CD4-positive, alpha-beta T cell (primary cell): ENCODE measurements at regions not wholly inside any gene's neighbourhood (a gene's known extent, or its start where the extent isn't known, plus 50 kb on each side); places are given as distances from the start of the nearest gene placed in this dataset.

Experiments
- ATAC-seq: fragments of 200-7000 bp; cut with Tn5 transposase; one replicate; pipeline ENCODE4 v1.10.0; 2022; ENCODE audit warnings: mild to moderate bottlenecking; ENCODE audit not compliant: poor library complexity
- CTCF ChIA-PET: fragments of 350-600 bp; sonication (Branson Sonifier 250); formaldehyde crosslinking; loops from one replicate; lab custom pipeline; 2021; ENCODE audit warnings: antibody characterized with exemption, inconsistent platforms; lab: Charles Lee
- POLR2A ChIA-PET: fragments of 350-600 bp; sonication (Branson Sonifier 250); formaldehyde crosslinking; loops from one replicate; lab custom pipeline; 2021; ENCODE audit warnings: antibody characterized with exemption, inconsistent platforms; lab: Charles Lee
- DNase-seq, 14 experiments: peaks; one replicate each; pipeline ENCODE4 v3.0.0-alpha.2; 2013 to 2020; ENCODE audit warnings: mixed read lengths in 2 of 14
- H3K27ac ChIP-seq, 2 donors: one replicate each; pipeline versions ENCODE4 v1.5.1 to v1.7.0; 2013; ENCODE audit warnings: low read length in 2 of 2, low read depth in 1 of 2, mild to moderate bottlenecking in 1 of 2
- H3K27me3 ChIP-seq, 2 experiments: 1 replicate in 1 of 2; 2 replicates in 1 of 2; pipeline versions ENCODE4 v1.6.1 to v1.7.0; 2013; ENCODE audit warnings: low read length in 2 of 2, control low read depth in 1 of 2, mild to moderate bottlenecking in 1 of 2, moderate library complexity in 1 of 2; ENCODE audit not compliant: insufficient read depth in 2 of 2, control insufficient read depth in 1 of 2
- H3K36me3 ChIP-seq: one replicate; pipeline ENCODE4 v1.6.1; 2013; ENCODE audit warnings: low read length, control low read depth; ENCODE audit not compliant: insufficient read depth
- H3K4me1 ChIP-seq: one replicate; pipeline ENCODE4 v1.6.1; 2013; ENCODE audit warnings: low read length, control low read depth; ENCODE audit not compliant: insufficient read depth
- H3K4me3 ChIP-seq: one replicate; pipeline ENCODE4 v1.5.1; 2013; ENCODE audit warnings: mild to moderate bottlenecking, low read length, moderate library complexity
- H3K9me3 ChIP-seq, 2 experiments: 1 replicate in 1 of 2; 2 replicates in 1 of 2; pipeline versions ENCODE4 v1.6.1 to v1.7.0; 2013; ENCODE audit warnings: low read length in 2 of 2, mild to moderate bottlenecking in 2 of 2, control low read depth in 1 of 2, moderate library complexity in 1 of 2; ENCODE audit not compliant: control insufficient read depth in 1 of 2, insufficient read depth in 1 of 2
- H3K27ac Mint-ChIP-seq: one replicate; pipeline ENCODE4 v1.8.0; 2020; ENCODE audit warnings: mixed read lengths
- H3K27me3 Mint-ChIP-seq: one replicate; pipeline ENCODE4 v1.8.0; 2021; ENCODE audit warnings: mixed read lengths
- H3K36me3 Mint-ChIP-seq: one replicate; pipeline ENCODE4 v1.8.0; 2021; ENCODE audit warnings: low read depth, mixed read lengths
- H3K4me1 Mint-ChIP-seq: one replicate; pipeline ENCODE4 v1.8.0; 2021; ENCODE audit warnings: low read depth, mixed read lengths
- H3K4me3 Mint-ChIP-seq: one replicate; pipeline ENCODE4 v1.8.0; 2020; ENCODE audit warnings: mild to moderate bottlenecking, mixed read lengths
- H3K9me3 Mint-ChIP-seq: one replicate; pipeline ENCODE4 v1.8.0; 2020; ENCODE audit warnings: mixed read lengths
- intact Hi-C, 2 experiments: fragments of 100-400 bp; cut with DNase I in 1 of 2; cut with micrococcal nuclease in 1 of 2; formaldehyde crosslinking; loops; one replicate each; pipeline versions ENCODE4 v1.15.1 to v1.9.0; 2023 to 2025; cut with DNase I, micrococcal nuclease
- TF ChIP-seq, protein P1 (sequence below): fragments of 200-600 bp; IDR thresholded peaks from one replicate; pipeline ENCODE4 v1.8.0; 2022; ENCODE audit warnings: antibody characterized with exemption, mild to moderate bottlenecking

DNA sequence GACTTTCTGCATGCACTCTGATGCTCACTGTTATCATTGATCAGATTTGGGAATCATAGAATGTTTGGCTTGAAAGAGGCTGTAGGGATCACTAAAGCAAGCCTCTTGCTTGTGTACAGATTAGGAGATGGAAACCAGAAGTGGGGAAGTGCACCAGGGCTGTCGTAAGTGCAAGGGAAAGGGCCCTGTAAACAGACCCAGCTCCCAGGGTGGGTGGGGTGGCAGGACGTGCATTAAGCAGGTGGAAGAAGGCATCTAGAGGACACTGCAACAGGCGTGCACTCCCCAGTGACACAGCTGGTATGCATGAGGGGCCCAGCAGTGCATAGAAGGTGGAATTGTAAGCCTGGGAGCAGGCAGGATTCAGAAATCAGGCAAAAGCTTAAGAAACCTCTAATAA lies 58.0 kb upstream of the SLC7A14 start:
- Mint-ChIP-seq H3K4me1 (no peaks in the 10 kb centered on the region), H3K27ac (no peak overlapping the region), H3K4me3 (no peak overlapping the region), H3K9me3 (no peaks in the 10 kb centered on the region), H3K36me3 (no peaks in the 10 kb centered on the region), H3K27me3 (no peaks in the 10 kb centered on the region)
- no peak overlapping the region for H3K4me3 ChIP-seq
- POLR2A ChIA-PET: no interaction called here
- H3K9me3 ChIP-seq: no peaks in the 10 kb centered on the region
- no peaks in the 10 kb centered on the region for H3K4me1 ChIP-seq
- no peaks in the 10 kb centered on the region for H3K36me3 ChIP-seq
- ATAC-seq (no peak), DNase-seq (no peak)
- CTCF ChIA-PET: no interaction called here
- intact Hi-C loops: no loop called here
- H3K27me3 ChIP-seq: peaks cover 0 to 2% of the 10 kb centered on the region in 2 experiments
- no peak overlapping the region for H3K27ac ChIP-seq
- TF ChIP-seq, protein P1, sequence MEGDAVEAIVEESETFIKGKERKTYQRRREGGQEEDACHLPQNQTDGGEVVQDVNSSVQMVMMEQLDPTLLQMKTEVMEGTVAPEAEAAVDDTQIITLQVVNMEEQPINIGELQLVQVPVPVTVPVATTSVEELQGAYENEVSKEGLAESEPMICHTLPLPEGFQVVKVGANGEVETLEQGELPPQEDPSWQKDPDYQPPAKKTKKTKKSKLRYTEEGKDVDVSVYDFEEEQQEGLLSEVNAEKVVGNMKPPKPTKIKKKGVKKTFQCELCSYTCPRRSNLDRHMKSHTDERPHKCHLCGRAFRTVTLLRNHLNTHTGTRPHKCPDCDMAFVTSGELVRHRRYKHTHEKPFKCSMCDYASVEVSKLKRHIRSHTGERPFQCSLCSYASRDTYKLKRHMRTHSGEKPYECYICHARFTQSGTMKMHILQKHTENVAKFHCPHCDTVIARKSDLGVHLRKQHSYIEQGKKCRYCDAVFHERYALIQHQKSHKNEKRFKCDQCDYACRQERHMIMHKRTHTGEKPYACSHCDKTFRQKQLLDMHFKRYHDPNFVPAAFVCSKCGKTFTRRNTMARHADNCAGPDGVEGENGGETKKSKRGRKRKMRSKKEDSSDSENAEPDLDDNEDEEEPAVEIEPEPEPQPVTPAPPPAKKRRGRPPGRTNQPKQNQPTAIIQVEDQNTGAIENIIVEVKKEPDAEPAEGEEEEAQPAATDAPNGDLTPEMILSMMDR: no peak

DNA sequence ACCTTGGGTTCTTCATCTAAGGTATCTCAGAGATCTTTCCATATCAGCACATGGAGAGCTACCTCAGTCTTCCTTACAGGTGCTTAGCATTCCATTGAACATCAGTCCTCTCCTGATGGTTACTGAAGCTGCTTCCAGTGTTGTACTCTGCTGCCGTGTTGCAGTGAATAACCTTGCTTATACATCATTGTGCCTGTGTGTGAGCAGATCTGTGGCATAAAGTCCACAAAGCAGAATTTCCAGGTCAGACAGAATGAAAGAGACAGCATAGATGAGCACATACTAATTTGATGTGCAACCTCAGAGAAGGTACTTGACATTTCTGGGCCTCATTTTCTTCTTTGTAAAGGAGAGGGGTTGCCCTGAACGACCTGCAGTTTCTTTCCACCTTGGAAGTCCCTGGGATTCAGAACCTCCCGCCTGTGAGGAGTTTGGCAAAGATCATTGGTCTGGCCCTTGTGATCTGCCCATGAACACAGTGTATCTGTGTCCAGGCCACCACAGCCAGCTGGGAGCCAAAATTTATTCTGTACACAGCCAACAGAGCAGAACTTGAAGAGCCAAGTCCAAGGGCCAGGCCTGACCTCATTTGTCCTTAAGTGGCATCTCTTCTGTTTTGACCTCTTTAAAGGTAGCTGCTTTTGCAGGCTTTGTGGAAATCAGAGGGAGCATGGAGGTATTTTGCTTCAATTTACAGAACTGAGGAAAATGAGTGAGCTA lies 57.2 kb upstream of the SLC7A14 start:
- H3K4me3 Mint-ChIP-seq: no peak overlapping the region
- H3K36me3 Mint-ChIP-seq: no peaks in the 10 kb centered on the region
- POLR2A ChIA-PET: no interaction called here
- H3K27me3 Mint-ChIP-seq: no peaks in the 10 kb centered on the region
- Histone ChIP-seq H3K27me3 (peaks cover 0 to 2% of the 10 kb centered on the region in 2 experiments), H3K27ac (no peak overlapping the region), H3K36me3 (no peaks in the 10 kb centered on the region), H3K4me3 (no peak overlapping the region), H3K9me3 (no peaks in the 10 kb centered on the region), H3K4me1 (no peaks in the 10 kb centered on the region)
- no peak overlapping the region for H3K27ac Mint-ChIP-seq
- H3K9me3 Mint-ChIP-seq: no peaks in the 10 kb centered on the region
- CTCF ChIA-PET: no interaction called here
- no peaks in the 10 kb centered on the region for H3K4me1 Mint-ChIP-seq
- DNase-seq: no peak
- intact Hi-C loops: no loop called here
- no peak for ATAC-seq
- TF ChIP-seq, protein P1: no peak

DNA sequence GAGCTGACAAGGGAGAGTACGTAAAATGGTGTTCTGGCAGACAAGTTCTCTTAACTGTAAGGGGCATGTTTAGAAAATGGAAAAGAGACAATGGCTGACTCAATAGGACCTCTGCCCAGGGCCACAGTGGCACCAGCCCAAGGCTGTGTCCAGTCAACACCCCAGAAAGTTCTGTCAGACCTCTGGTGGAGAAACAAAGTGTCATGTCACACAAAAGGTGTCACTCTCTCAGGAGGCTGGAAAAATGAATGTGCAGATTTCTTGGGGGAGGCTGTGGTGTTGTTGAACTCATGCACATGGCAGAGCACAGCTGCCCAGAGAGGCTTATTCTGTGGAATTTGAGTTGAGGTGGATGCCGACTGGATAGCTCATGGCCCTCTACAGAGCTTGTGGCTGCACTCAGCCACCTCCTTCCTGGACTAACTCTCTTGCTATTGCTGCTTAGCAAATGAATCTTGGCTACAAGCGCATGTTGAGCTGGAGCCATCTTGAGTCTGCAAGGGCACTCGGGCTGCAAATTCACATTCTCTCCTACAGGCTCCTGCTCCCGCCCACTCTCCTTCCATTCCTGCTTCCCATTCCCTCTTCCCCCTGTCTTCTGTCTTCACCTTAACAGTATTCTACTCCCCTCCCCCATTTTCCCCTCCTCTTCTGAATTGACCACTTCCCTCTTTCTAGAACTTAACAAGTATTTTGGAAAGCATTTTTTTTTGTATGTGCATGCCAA lies 55.8 kb upstream of the SLC7A14 start:
- intact Hi-C loops: no loop called here
- Mint-ChIP-seq H3K9me3 (no peaks in the 10 kb centered on the region), H3K4me1 (no peaks in the 10 kb centered on the region), H3K36me3 (no peaks in the 10 kb centered on the region), H3K27ac (no peak overlapping the region), H3K4me3 (no peak overlapping the region), H3K27me3 (no peaks in the 10 kb centered on the region)
- H3K27ac ChIP-seq: no peak overlapping the region
- H3K4me1 ChIP-seq: no peaks in the 10 kb centered on the region
- ChIA-PET POLR2A (no interaction called here), CTCF (no interaction called here)
- H3K27me3 ChIP-seq: peaks cover 0 to 2% of the 10 kb centered on the region in 2 experiments
- ATAC-seq (no peak), DNase-seq (no peak)
- H3K9me3 ChIP-seq: no peaks in the 10 kb centered on the region
- no peak overlapping the region for H3K4me3 ChIP-seq
- TF ChIP-seq, protein P1: no peak
- no peaks in the 10 kb centered on the region for H3K36me3 ChIP-seq
